GM21786 (cell line): ENCODE measurements at regions not wholly inside any gene's neighbourhood (a gene's known extent, or its start where the extent isn't known, plus 50 kb on each side); places are given as distances from the start of the nearest gene placed in this dataset.
A peak's percentile ranks its signal among the peaks of the same experiment; 100 is the strongest.

Source experiments
- ATAC-seq: cut with Tn5 transposase; IDR thresholded peaks from one replicate; pipeline ENCODE4 v1.9.1; 2021; ENCODE audit not compliant: unreplicated experiment

GRCh38 chr10:81008726-81009125, 471.0 kb downstream of the SH2D4B start:
- ATAC-seq: no peak

- no peak for ATAC-seq
Observed at GRCh38 chr10:81009296-81009695, 471.6 kb downstream of the SH2D4B start.

GRCh38 chr10:81013771-81014170, 476.1 kb downstream of the SH2D4B start:
- ATAC-seq: no peak

GRCh38 chr10:81019029-81019890, 481.6 kb downstream of the SH2D4B start:
- ATAC-seq: peak; percentile 69

GRCh38 chr10:81021428-81022129, 483.9 kb downstream of the SH2D4B start:
- peak; percentile 61 for ATAC-seq

- ATAC-seq: no peak
Observed at GRCh38 chr10:81026591-81026990, 488.9 kb downstream of the SH2D4B start.

- ATAC-seq: no peak
Observed at GRCh38 chr10:81027223-81027622, 489.5 kb downstream of the SH2D4B start.

GRCh38 chr10:81027706-81028105, 490.0 kb downstream of the SH2D4B start:
- ATAC-seq: no peak

- peak; percentile 73 for ATAC-seq
Observed at GRCh38 chr10:81031774-81032173, 494.1 kb downstream of the SH2D4B start.

- no peak for ATAC-seq
Observed at GRCh38 chr10:81034383-81034782, 496.7 kb downstream of the SH2D4B start.

- peak; percentile 67 for ATAC-seq
Observed at GRCh38 chr10:81036257-81036656, 498.6 kb downstream of the SH2D4B start.

- ATAC-seq: no peak
Observed at GRCh38 chr10:81040031-81040430, 502.3 kb downstream of the SH2D4B start.

- no peak for ATAC-seq
Observed at GRCh38 chr10:81040940-81041339, 503.2 kb downstream of the SH2D4B start.

GRCh38 chr10:81042647-81043046, 504.9 kb downstream of the SH2D4B start:
- ATAC-seq: no peak

GRCh38 chr10:81065474-81065873, 527.8 kb downstream of the SH2D4B start:
- ATAC-seq: no peak

- ATAC-seq: no peak
Observed at GRCh38 chr10:81068460-81068859, 530.8 kb downstream of the SH2D4B start.

GRCh38 chr10:81071087-81071796, 533.5 kb downstream of the SH2D4B start:
- ATAC-seq: no peak

- no peak for ATAC-seq
Observed at GRCh38 chr10:81073155-81073554, 535.5 kb downstream of the SH2D4B start.

- ATAC-seq: no peak
Observed at GRCh38 chr10:81081887-81082620, 544.4 kb downstream of the SH2D4B start.

- no peak for ATAC-seq
Observed at GRCh38 chr10:81082621-81083376, 545.1 kb downstream of the SH2D4B start.
